ENCODE measurements at regions not wholly inside any gene's neighbourhood (a gene's known extent, or its start where the extent isn't known, plus 50 kb on each side); places are given as distances from the start of the nearest gene placed in this dataset.

DNA sequence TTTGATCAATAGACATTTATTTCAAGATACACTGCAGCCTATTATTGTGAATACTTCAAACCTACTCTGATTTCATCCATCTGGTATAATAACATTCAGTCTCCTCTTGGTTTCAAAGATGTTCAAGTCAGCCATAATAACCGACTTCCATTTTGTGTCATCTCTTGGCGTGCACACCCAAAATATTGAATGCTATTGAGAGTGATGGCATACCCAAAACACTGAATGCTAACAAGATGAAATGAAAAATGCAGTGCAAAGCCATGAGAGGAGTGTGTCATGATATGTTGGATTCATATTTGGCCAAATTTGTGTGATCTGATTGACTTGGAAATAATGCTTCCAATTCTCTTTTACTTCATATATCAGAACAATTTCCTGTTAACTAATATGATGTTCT, 181.2 kb upstream of the PCDH17 start:
- TF ChIP-seq, protein P1, sequence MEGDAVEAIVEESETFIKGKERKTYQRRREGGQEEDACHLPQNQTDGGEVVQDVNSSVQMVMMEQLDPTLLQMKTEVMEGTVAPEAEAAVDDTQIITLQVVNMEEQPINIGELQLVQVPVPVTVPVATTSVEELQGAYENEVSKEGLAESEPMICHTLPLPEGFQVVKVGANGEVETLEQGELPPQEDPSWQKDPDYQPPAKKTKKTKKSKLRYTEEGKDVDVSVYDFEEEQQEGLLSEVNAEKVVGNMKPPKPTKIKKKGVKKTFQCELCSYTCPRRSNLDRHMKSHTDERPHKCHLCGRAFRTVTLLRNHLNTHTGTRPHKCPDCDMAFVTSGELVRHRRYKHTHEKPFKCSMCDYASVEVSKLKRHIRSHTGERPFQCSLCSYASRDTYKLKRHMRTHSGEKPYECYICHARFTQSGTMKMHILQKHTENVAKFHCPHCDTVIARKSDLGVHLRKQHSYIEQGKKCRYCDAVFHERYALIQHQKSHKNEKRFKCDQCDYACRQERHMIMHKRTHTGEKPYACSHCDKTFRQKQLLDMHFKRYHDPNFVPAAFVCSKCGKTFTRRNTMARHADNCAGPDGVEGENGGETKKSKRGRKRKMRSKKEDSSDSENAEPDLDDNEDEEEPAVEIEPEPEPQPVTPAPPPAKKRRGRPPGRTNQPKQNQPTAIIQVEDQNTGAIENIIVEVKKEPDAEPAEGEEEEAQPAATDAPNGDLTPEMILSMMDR (IDR thresholded peaks at IDR 0.05; ENCODE audit: control extremely low read depth, extremely low read depth, low read depth, missing control alignments): no peak
- ChIA-PET POLR2A (no interaction called here), CTCF (no interaction called here)
- no peak for DNase-seq (ENCODE audit: extremely low spot score)

DNA sequence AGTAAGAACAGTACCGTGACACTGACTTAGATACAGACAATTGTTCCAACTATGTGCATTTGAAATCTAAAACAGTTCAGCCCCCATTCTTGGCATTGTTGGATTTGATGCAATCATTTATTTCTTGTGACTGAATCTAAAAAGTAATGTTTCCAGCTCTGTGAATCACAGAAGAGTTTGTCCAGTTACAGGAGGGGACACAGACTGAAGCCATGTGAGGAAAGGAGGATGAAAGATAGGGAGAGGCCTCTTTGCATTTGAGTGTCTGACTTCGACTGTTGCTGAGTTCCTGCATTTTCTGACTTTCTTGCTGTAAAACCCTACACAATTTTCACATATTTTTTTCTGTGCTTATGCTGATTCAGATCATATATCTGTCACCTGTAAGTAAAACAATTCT, 179.3 kb upstream of the PCDH17 start:
- TF ChIP-seq, protein P1 (IDR thresholded peaks at IDR 0.05; ENCODE audit: control extremely low read depth, extremely low read depth, low read depth, missing control alignments): no peak
- no peak for DNase-seq (ENCODE audit: extremely low spot score)
- CTCF ChIA-PET: no interaction called here
- POLR2A ChIA-PET: no interaction called here

GRCh38 chr13:57470491-57470890, 161.1 kb upstream of the PCDH17 start:
- POLR2A ChIA-PET: no interaction called here

GRCh38 chr13:57491318-57491717, 140.2 kb upstream of the PCDH17 start:
- DNase-seq (ENCODE audit: extremely low spot score): no peak
- TF ChIP-seq, protein P1 (IDR thresholded peaks at IDR 0.05; ENCODE audit: control extremely low read depth, extremely low read depth, low read depth, missing control alignments): no peak
- CTCF ChIA-PET: no interaction called here
- POLR2A ChIA-PET: no interaction called here

More at GRCh38 chr13:57470491-57470890, 161.1 kb upstream of the PCDH17 start:
- CTCF ChIA-PET: no interaction called here
- TF ChIP-seq, protein P1 (IDR thresholded peaks at IDR 0.05; ENCODE audit: control extremely low read depth, extremely low read depth, low read depth, missing control alignments): no peak
- DNase-seq (ENCODE audit: extremely low spot score): no peak

GRCh38 chr13:57507752-57508463, 123.6 kb upstream of the PCDH17 start:
- ChIA-PET POLR2A (no interaction called here), CTCF (interaction anchor here (1.8 kb wide), 1 partner anchor 13 kb away, joined by 6 read pairs; no protein-coding TSS in a partner anchor)
- no peak for DNase-seq (ENCODE audit: extremely low spot score)
- TF ChIP-seq, protein P1 (IDR thresholded peaks at IDR 0.05; ENCODE audit: control extremely low read depth, extremely low read depth, low read depth, missing control alignments): no peak

DNA sequence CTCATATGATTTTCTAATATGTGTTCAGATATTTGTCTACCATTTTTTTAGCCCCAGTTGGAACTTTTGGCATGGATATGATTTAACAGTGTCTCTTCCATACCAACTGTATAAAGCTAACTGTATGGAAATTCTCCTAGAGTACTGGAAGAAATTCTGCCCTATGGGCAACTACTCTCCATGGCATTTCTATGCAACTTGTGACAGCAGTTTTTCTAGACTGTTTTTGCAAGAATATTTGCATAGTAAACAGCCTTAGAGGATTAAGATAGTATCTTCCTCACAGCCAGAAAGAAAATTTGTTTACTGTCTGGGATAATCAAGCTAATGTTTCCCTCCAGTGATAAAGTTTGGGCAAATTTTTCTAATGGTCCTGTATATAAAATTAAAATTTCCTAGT, 119.9 kb upstream of the PCDH17 start:
- ChIA-PET POLR2A (no interaction called here), CTCF (no interaction called here)
- TF ChIP-seq, protein P1 (IDR thresholded peaks at IDR 0.05; ENCODE audit: control extremely low read depth, extremely low read depth, low read depth, missing control alignments): no peak
- no peak for DNase-seq (ENCODE audit: extremely low spot score)
